IPS-NIHi11 (cell line): ENCODE measurements at regions not wholly inside any gene's neighbourhood (a gene's known extent, or its start where the extent isn't known, plus 50 kb on each side); places are given as distances from the start of the nearest gene placed in this dataset.
A peak's percentile ranks its signal among the peaks of the same experiment; 100 is the strongest.

ENCODE experiments used
- DNase-seq: peaks from one replicate; pipeline ENCODE4 v3.0.0; 2012; ENCODE audit warnings: mixed read lengths, low spot score

- no peak for DNase-seq
These were observed 600.5 kb upstream of the TENM4 start for GRCh38 chr11:80041136-80042000.

GRCh38 chr11:80034801-80035200 lies 594.0 kb upstream of the TENM4 start:
- DNase-seq: no peak

- DNase-seq: no peak
These were observed 590.3 kb upstream of the TENM4 start for GRCh38 chr11:80031014-80031600.

- DNase-seq: no peak
These were observed 588.2 kb upstream of the TENM4 start for GRCh38 chr11:80028998-80029397.

- no peak for DNase-seq
These were observed 583.3 kb upstream of the TENM4 start for GRCh38 chr11:80024119-80024518.

GRCh38 chr11:80023386-80023785 lies 582.6 kb upstream of the TENM4 start:
- no peak for DNase-seq

- no peak for DNase-seq
These were observed 569.7 kb upstream of the TENM4 start for GRCh38 chr11:80010536-80010935.

- DNase-seq: no peak
These were observed 568.3 kb upstream of the TENM4 start for GRCh38 chr11:80009081-80009480.

- DNase-seq: no peak
These were observed 566.8 kb upstream of the TENM4 start for GRCh38 chr11:80007616-80008015.

GRCh38 chr11:79990141-79990540 lies 549.3 kb upstream of the TENM4 start:
- no peak for DNase-seq

- DNase-seq: no peak
These were observed 541.4 kb upstream of the TENM4 start for GRCh38 chr11:79982185-79982584.

GRCh38 chr11:79980916-79981315 lies 540.1 kb upstream of the TENM4 start:
- peak; percentile 10 for DNase-seq

- peak; percentile 38 for DNase-seq
These were observed 533.1 kb upstream of the TENM4 start for GRCh38 chr11:79973721-79974617.

GRCh38 chr11:79971255-79971654 lies 530.4 kb upstream of the TENM4 start:
- DNase-seq: no peak

- DNase-seq: no peak
These were observed 525.8 kb upstream of the TENM4 start for GRCh38 chr11:79966592-79966991.

- no peak for DNase-seq
These were observed 523.2 kb upstream of the TENM4 start for GRCh38 chr11:79963856-79964645.

- DNase-seq: no peak
These were observed 519.6 kb upstream of the TENM4 start for GRCh38 chr11:79960461-79960860.

- DNase-seq: no peak
These were observed 518.5 kb upstream of the TENM4 start for GRCh38 chr11:79959318-79959717.

GRCh38 chr11:79957702-79958101 lies 516.9 kb upstream of the TENM4 start:
- no peak for DNase-seq

GRCh38 chr11:79956061-79956460 lies 515.2 kb upstream of the TENM4 start:
- DNase-seq: no peak

GRCh38 chr11:79953629-79954028 lies 512.8 kb upstream of the TENM4 start:
- DNase-seq: no peak

GRCh38 chr11:79950741-79951140 lies 509.9 kb upstream of the TENM4 start:
- DNase-seq: no peak
